GM19025 (cell line): ENCODE measurements at regions not wholly inside any gene's neighbourhood (a gene's known extent, or its start where the extent isn't known, plus 50 kb on each side); places are given as distances from the start of the nearest gene placed in this dataset.
"Not testable (repeated sequence)": the region's sequence is repeated elsewhere in the genome, so short reads cannot be mapped to it uniquely, and the experiment has no call there.

Experiments used
- ATAC-seq: cut with Tn5 transposase; IDR thresholded peaks from one replicate; pipeline ENCODE4 v1.9.1; 2021; ENCODE audit warnings: mild to moderate bottlenecking, low read depth, moderate library complexity; ENCODE audit not compliant: unreplicated experiment

DNA sequence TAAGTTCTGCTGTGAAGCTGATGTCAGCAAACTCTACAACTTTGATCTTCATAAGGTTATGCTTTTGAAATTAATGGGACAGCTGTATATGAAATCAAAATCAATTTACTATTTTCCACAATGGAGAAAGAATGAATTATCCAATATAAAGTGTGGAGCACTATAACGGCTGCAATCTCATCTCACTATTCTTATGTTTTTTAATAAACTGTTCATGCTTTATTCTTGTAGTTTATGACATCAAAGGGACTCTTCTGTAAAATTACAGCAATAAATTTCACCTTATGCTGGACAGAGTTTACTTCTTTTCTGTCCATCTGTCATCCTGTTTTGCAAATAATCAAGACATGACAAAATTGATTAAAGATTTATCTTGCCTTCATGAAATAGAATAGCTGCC, 192.5 kb downstream of the TECRL start:
- ATAC-seq: no peak

DNA sequence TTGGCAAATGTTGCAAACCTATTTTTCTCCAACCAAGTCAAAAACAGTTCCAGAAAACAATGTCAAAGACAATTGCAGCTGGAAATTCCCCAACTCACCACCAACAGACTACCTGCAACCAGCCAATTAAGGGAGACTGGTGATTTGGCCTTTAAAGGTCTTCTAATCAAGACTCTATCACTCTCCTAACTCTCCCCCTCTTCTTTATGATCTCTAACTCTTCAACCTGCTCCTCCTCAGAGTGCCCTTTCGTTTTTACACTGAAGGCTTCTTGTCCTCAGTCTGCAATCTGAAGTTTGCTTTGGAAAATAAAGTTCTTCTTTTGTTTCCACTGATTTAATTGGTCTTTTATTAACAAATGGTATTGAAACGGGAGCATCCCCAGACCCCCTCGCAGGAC, 203.9 kb downstream of the TECRL start:
- ATAC-seq: no peak

DNA sequence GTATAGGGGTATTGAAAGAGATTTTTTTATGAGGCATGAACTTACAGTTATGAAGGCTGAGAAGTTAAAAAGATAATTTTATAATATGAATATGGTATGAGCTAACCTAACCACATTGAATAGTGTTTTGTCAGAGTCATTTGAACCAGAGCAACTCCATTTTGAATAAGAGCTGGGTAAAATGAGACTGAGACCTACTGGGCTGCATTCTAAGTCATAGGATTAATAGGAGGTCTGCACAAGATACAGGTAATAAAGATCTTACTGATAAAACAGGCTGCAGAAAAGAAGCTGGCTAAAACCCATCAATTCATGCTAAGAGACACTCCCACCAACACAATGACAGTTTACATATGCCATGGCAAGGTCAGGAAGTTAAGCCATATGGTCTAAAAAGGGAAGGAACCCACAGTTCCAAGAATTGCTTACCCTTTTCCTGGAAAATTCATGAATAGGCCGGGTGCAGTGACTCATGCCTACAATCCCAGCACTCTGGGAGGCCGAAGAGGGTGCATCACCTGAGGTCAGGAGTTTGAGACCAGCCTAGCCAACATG, 209.2 kb downstream of the TECRL start:
- no peak for ATAC-seq

DNA sequence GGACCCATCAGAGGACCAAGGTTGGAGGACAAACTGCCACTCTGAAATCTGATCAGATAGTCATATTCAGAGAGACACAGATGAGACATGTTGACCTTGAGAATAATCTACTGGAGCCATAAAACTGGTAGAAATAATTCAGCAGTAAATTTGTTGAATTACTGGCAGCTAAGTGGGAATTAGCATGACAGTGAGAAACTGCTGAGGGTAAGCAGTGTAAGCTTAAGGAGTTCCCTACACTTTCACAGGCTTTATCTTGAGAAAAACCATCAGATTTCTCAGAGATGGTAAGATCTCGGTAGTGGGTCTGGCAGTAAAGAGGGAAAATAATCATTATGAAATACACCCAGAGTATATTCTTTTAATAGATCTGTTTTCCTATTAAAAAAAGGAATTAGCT, 213.7 kb downstream of the TECRL start:
- no peak for ATAC-seq

DNA sequence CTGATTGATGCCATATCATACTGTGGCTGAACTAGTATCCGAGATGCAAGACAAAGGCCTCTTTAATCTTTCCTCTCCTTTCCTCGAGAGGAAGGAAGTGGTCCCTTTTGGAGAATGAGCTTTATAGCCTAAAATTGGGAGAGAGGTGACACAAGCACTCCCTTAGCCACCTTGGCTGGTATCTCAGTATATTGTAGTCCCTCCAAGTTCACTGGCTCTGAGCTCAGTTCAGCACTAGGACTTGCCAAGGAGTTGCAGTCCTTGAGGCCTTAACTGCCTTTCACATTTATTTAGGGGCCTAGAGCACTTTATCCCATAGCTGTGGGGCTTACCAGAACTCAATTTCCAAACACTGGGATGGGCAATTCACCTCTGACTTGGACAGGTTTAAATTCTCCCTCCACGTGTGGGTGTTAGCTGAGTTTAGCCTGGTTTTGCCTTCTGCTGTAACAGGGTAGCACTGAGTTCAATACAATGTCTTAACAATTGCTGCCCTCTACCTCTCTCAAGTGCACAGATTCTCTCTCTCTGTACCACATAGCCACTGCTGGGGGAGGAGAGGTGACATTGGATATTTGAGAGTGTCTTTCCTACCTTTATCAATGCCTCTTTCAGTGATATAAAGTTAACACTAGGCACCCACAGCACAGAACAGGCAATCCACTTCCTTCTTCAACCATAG, 216.4 kb downstream of the TECRL start:
- no peak for ATAC-seq

DNA sequence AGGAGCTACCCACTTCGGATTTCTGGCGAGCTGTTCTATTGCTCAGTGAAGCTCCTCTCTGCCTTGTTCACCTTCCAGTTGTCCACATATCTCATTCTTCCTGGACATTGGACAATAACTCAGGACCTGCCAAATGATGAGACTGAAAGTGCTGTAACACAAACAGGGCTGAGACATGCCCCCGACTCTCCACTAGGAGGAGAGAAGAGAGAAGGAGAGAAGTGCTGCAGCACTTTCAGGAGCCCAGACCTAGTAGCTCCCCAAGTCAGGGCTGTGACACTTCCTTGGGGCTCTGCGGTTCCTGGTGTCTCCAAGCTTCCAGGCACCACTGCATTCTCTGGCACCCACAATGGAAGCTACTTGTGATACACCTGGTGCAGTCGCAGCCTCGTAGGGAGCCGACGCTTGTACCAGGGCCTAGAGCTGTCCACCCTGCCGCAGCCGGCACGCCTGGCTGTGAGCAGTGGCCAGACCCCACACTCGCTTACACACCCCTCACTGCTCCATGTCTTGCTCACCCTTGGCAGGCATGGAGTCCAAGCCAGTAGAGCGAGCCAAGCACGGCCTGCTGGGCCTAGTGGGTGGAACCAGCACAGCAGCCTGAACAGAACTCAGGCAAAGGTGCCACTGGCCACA, 234.9 kb downstream of the TECRL start:
- ATAC-seq: no peak

DNA sequence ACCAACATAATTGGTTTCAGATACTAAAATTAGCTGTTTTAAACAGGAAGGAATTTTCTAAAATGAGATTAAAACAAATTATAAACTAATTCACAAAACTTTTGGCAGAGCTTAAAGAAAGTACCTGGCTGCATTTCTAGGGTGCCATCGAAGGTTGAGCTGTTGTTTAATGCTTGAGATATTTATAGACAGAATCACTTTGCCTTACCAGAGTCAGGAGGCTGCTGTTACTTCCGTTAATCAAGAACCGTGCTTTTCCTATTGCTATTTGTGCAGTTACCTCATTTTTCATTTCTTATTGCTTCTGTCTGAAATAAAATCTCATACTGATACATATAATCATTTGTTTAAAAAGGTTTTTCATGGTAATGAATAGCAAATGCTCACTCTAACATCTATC, 242.9 kb downstream of the TECRL start:
- no peak for ATAC-seq

DNA sequence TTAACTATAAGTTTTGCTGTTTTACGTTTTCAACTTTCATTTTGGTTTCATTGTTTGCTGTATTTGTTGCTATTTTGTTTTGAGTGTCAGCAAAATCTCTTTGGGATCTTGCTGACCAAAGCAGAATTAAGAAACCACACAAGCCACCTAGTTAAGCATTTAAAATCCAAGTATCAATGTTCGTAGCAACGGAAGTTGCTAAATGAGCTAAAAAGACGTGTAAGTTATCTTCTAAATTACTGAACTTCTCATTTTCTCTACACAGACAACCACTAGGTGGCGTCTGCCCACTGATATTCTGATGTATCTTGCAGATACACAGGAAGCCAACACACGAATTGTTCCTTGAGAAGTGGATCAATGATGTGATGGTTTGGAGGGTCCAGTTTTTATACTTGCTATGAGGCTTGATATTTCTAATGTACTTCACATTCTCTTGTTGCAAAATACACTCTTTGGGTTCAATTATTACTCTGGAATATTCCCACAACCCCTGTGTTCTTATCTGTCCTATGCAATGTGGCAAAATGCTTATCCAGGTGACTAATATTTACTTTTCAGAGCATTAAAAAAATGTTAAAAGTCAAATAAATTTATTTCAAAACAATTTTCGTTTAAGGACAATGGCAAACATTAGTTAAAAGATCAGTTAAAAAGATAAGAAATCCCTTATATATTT, 250.5 kb downstream of the TECRL start:
- ATAC-seq: peak; percentile 61

DNA sequence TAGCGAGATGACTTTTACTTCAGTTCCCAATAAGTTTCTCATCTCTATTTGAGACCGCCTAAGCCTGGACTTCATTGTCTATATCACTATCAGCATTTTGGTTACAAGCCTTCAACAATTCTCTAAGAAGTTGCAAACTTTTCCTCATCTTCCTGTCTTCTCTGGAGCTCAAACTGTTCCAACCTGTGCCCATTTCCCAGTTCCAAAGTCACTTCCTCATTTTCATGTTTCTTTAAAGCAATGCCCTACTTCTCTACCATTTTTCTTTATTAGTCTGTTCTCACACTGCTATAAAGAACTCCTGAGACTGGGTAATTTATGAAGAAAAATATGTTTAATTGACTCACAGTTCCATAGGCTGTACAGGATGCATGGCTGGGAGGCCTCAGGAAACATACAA, 251.9 kb downstream of the TECRL start:
- no peak for ATAC-seq

DNA sequence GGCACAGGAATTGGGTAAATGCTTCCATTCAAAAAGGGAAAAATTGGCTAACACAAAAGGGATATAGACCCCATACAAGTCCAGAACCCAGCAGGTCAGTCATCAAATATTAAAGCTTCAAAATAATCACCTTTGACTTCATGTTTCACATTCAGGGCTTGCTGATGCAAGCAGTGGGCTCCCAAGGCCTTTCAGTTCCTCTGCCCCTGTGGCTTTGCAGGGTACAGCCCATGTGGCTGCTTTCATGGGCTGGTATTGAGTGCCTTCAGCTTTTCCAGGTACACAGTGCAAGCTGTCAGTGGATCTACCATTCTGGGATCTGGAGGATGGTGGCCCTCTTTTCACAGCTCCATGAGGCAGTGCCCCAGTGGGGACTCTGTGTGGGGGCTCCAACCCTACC, 253.0 kb downstream of the TECRL start:
- no peak for ATAC-seq

DNA sequence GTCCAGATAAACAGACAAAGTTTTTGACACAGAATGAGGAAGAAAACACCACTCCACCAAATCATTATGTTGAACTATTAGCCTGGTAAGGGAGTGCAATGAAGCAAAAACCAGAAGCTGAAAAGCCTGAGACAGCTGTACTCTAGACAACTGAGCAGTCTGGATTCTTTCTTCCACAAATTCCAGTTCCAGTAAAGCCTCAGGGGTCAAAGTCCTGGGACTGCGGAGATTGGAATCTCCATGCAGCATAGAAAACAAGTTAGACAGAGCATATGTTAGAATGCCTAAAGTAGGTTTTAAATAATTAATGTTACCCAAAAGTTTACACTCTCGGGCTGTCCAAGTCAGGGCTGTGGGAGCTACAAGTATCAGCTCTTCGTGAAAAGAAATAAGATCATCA, 263.2 kb downstream of the TECRL start:
- no peak for ATAC-seq

DNA sequence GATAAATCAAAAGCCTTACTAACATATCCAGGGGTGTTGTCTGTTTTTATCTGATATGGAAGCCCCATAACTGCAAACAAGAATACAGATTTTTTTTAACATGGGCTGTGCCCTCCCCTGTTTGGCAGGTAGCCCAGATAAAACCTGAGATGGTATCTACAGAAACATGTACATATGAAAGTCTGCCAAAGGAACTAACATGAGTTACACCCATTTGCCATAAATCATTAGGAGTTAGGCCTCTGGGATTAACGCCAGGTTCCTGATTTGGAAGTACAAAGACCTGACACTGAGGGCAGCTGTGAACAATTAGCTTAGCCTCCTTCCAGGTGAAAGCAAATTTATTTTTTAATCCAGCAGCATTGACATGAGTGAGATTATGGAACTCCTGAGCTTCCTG, 264.3 kb downstream of the TECRL start:
- ATAC-seq: no peak

DNA sequence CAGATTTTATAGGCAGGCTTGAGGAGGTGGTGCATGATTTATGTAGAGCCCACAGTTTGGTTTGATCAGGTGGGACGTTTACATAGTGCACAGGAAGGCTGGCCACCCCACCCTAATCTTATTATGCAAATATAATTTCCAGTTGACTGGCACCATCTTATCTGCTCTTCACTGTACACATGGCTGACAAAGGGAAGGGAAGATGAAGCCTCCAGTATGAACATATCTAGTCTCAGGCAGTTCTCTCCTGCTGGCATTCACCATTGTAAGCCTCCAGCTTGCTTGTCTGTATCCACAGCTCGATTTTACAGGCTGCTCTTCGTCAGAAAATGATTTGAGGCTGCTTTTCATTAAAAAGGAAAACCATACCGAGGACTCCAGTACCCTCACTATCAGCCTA, 278.3 kb downstream of the TECRL start:
- no peak for ATAC-seq

DNA sequence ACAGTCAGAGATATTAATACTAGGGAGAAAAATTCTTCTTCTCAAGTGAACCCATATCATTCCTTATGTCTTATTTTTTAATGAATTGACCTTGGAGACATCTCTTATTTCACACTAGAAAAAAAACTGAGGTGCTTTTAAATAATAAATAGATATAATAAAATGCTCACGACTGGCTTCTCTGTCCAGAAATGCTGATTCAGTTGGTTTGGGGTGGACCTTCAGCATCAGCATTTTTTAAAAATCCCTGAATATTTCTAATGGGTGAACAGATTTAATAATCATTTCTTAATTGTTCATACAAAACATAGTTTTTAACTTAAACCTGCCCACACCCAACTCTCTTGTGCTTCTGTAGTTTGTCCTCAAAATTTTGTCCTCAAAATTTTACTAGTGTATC, 283.9 kb downstream of the TECRL start:
- no peak for ATAC-seq

DNA sequence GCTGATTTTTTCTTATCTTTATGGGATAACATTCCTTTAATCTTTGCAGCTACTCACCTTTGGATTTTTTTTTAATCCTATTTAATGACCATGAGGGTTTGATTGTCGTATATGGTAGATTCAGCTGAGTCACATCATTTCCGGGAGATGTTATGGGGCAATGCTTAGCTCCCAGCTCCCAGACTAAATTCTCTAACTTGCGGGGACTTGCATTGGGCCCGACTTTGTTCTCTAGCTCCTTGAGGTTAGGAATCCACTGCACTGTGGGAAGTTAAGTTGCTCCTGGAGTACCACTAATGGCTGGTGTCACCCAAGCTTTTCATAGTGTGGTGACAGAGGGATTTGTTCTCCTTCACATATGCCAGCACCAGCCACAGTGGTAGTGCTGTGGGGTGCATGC, 287.4 kb downstream of the TECRL start:
- ATAC-seq: no peak

DNA sequence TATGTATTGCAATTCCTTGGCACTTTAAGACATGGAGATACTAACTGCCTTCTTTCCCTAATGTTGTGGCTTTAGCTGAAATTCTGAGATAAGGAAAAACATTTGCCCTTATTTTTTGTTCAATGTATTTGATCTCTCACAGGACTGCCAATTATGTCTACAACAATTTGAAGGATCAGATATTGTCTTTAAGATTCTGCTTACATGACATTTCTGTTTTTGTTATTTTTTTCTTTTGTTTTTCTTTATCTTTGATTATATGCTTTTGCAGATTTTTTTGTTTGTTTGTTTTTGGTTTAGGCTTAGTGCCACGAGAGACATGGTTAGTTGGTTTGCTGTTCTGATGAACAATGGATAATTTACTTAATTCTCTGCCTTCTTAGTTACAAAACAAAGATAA, 303.3 kb downstream of the TECRL start:
- no peak for ATAC-seq

DNA sequence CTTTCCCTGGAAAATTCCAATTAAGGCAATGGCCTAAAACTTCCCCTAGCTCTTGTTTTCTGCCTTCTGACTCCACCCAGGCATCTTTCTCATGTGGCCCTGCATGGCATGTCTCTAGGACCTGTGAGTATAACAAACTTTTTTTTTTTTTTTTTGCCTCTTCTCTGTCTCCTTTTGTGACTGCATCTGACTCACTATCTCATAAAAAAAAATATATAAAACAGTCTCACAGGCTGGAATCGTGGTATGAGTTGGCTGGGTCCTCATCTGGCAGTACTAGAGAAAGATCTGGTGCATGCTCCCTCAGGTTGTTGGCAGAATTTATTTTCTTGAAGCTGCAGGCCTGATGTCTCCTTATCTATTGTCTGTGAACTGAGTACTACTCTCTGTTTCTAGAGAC, 313.9 kb downstream of the TECRL start:
- no peak for ATAC-seq

DNA sequence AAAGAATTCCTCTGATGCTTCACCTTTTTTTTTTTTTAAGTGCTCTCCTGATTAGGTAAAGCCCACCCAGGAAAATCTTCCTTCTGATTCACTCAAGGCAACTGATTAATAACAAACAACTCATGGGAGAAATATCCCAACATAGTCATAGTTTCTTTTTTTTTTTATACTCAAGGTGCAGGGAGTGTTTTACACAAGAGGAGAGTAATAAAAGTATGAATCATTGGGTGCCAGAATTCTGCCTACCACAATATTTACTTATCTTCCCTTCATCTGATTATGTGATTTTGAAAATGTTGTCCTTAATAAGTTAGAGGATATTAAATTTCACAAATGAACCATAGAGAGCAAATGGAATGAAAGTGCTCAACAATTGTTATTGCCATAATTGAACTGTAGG, 329.9 kb downstream of the TECRL start:
- ATAC-seq: no peak

DNA sequence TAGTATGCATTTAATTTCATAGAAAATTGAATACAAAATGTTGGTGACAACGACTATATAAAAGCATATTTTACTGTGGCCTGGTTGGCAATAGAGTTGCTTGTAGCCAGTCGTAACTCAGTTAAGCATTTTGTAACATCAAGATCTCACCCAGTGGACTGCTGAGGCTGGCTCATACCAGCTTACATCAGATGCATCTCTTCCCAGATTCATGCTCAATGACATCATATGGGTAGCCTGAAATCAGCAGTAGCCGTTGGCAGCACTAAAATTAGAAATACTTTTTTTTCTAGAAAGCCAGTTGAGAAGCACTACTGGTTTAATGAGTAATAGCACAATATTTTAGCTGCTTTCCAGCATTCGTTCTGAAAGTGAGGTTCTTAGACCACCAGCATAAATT, 341.2 kb downstream of the TECRL start:
- ATAC-seq: no peak

DNA sequence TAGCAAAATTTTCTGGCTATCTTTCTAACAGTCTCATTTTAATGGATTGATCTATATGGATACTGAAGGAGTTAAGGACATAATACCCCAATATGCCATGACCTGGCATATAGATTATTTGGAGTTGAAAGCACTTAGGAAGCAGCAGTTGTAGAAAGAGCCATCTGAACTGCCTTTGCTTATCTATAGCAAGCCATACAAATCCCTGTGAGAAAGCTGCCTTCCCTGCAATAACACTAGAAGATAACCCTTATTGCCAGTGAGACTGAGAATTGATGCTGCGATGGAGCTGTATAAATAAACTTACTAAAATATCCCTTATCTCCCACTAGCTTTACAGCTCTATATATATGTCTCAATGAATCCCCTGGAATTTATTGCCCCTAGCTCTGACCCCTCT, 346.3 kb downstream of the TECRL start:
- no peak for ATAC-seq

DNA sequence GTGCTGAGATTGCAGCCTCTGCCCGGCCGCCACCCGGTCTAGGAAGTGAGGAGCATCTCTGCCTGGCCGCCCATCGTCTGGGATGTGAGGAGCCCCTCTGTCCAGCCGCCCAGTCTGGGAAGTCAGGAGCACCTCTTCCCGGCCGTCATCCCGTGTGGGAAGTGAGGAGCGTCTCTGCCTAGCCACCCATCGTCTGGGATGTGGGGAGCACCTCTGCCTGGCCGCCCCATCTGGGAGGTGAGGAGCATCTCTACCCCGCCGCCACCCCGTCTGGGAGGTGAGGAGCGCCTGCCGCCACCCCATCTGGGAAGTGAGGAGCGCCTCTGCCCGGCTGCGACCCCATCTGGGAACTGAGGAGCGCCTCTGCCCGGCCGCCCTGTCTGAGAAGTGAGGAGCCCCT, 372.2 kb downstream of the TECRL start:
- ATAC-seq: not testable (repeated sequence)

DNA sequence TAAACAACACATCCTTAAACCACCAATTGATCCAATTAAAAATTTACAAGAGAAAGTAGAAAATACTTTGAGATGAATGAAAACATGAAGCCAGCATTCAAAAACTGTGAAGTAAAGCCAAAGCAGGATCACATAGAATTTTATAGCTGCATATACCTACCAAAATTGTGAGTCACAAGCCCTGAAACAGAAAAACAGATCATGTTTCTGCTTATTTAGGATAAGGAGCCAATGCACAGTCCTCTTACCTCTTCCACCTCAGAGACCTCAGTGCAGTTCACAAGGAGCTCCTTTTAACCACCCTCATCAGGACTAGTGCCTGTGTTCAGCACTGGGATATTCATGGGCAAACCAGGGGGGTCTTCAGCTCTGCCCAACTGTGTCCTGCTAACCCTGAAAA, 386.7 kb downstream of the TECRL start:
- ATAC-seq: no peak
